GM19023 (cell line): ENCODE measurements at regions not wholly inside any gene's neighbourhood (a gene's known extent, or its start where the extent isn't known, plus 50 kb on each side); places are given as distances from the start of the nearest gene placed in this dataset.
"Not testable (repeated sequence)": the region's sequence is repeated elsewhere in the genome, so short reads cannot be mapped to it uniquely, and the experiment has no call there.

ENCODE experiments used
- ATAC-seq: cut with Tn5 transposase; IDR thresholded peaks from one replicate; pipeline ENCODE4 v1.9.1; 2021; ENCODE audit warnings: mild to moderate bottlenecking, moderate library complexity; ENCODE audit not compliant: unreplicated experiment

DNA sequence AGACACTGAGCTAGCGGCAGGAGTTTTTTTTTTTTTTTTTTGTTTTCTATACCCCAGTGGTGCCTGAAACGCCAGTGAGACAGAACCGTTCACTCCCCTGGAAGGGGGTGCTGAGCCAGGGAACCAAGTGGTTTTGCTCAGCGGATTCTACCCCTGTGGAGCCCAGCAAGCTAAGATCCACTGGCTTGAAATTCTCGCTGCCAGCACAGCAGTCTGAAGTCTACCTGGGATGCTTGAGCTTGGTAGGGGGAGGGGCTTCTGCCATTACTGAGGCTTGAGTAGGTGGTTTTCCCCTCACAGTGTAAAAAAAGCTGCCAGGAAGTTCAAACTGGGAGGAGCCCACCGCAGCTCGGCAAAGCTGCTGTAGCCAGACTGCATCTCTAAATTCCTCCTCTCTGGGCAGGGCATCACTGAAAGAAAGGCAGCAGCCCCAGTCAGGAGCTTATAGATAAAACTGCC, 173.0 kb downstream of the DMAC1 start:
- ATAC-seq: not testable (repeated sequence)

DNA sequence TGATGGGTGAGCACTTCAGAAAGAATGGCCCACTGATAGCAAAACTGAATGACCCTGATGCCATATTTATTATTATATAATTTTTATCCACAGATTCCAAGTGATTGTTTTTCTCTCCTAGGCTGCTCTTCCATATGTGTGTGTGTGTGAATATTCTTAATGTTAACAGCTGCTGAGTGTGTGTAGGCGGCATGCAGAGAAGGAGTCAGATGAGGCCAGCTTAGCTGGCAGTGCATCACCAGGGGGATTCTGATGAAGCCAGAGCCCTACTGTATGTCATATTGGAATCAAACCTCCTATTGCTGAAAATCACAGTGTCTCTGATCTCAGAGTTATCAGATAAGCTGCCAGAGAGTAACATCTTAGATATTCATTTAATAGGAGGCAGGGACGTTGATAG, 177.1 kb downstream of the DMAC1 start:
- no peak for ATAC-seq

DNA sequence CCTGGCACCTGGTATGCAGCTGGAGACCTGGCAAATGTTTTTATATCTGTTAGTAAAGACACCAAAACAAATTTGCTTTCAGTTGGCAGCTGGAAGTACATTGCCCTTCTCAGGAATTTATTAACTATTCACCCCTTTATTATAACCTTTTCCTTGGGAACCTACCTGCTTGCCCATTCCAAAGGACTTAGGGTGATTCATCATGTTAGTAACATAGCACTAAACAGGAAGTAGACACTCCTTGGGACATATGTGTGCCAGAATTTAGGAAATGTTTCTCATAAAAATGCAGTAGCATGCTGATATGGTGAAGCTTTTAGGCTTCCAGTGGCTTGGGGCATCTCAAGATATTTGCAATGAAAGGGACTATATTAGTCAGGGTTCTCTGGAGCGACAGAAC, 184.2 kb downstream of the DMAC1 start:
- ATAC-seq: no peak

DNA sequence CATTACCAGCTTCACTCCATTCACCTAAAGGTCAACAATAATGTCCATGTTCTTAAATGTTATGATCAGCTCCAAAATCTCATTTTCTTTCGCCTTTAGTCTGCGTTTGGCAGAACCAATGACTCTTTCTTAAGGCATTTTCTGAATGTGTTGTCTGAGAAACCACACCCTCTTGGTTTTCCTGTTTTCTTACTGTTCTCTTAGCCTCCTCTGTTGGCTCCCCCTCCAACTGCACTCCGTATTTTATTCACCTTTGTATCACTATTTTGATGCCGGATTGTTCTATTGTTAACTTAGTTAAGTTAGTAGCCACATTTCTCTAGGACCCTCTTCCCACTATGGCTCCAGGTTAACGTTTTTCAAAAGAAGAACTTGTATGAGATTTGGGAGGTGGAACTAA, 185.6 kb downstream of the DMAC1 start:
- no peak for ATAC-seq

DNA sequence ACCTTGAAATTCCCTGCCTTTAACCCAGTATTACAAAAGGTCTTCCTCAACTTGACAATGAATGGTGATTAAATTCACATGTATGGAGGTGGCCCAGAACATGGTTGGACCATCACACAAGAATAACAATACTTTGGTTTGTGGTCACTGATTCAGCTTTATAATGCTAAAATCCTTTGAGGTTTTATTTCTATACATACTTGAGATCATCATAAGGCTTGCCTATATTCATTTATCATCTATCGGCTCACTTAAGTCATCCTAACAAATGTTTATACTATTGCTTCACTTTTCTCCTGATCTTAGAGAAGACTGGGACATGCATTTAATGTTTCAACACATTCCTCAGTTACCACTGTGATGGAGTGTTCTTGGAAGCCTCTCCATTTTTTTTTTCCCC, 191.3 kb downstream of the DMAC1 start:
- no peak for ATAC-seq

DNA sequence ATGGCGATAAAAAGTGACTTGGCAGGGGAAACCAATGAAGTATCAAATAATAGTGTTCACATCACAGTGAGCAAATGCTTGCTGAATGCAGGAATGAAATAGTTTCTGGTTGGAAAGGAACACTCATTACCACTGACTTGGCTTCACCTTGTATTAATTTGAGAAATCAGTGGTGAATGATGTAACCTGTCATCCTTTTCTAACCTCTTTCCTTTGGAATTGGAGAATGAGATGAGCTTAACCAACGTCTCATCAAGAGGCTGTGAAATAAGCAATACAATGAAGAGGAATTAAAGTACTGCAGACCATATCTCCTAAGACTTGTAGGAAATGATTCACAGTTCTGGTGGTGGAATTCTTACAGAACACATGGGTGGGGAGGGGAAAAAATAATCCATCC, 192.2 kb downstream of the DMAC1 start:
- no peak for ATAC-seq

DNA sequence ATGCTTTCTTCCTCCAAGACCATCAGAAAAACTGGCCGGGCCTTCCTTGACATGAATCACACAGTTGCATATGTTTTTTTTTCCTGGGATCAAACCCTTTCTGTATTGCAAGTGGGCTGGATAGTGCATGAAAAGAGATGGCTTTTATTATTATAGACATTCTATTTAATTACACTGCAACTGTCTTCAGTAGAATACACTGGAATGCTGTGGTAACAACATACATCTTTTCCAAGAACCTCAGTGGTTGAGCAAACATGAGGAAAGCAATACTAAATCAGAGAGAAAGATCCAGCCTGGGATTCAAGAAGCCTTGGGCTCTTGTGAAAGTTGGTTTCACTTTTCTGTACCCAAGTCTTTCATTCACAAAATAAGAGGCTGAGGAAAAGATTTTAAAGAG, 193.0 kb downstream of the DMAC1 start:
- ATAC-seq: no peak

DNA sequence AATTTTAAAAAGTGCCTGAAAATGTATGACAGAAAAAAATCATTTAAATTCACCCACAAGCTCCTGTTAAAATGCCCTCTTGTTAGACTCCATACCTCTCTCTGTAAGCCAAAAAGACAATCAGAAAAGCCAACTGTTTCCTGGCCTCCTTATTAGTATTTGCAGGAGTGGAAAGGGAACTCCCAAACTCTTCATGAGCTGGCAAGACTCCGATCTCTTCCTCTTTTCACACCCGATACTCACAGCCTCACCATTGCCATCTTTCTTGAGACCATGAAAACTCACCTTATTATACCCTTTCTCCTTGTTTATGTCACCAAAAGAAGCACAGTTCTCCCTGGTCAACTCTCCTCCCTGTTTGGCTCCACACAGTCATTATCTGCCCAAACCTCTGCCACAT, 197.8 kb downstream of the DMAC1 start:
- no peak for ATAC-seq

DNA sequence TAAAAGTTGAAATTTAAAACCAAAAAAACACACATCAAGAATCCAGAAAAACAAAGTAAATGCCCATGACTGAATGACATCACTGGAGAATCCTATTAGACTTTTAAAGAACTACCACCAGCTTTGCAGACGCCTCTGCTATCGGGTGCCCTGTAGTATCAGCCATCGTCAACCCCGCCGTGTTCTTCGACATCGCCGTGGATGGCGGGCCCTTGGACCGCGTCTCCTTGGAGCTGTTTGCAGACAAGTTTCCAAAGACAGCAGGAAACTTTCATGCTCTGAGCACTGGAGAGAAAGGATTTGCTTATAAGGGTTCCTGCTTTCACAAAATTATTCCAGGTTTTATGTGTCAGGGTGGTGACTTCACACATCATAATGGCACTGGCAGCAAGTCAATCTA, 201.9 kb downstream of the DMAC1 start:
- ATAC-seq: no peak

DNA sequence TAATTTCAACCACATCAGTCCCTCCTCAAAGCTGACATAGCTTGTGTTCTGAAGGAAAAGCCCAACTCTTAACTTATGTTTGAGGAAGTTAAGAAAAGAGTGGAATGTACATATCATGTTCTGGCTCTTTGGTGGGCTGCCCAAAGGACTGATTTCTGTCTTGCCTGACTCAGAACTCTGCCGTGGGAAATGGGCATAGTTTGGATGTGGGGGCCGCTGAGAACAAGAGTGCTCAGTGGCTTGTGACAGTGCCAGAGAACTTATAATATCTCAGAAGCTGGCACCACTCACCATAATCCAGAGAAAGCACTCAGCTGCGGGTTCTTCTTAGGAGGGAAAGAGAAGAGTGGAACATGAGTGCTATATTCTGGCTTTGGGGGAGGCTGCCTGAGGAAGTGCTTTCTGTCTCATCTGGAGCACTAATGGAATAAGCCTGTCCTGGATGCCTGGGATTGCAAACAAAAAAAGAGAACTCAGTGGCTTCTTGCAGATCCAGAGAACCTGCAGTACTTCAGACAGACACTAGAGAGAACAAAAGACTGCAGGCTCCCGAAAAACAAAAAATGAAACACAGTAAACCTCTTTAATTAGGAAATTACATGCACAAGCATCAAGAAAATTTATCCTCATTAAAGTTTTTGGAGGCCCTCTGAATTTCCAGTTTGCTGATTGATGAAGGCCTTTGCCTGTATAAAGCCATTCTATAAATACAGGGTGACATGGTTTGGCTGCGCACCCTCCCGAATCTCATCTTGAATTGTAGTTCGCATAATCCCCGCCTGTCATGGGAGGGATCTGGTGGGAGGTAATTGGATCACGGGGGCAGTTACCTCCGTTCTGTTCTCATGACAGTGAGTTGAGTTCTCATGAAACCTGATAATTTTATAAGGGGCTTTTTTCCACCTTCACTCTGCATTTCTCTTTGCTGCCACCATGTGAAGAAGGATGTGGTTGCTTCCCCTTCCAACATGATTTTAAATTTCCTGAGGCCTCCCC, 207.0 kb downstream of the DMAC1 start:
- ATAC-seq: no peak

DNA sequence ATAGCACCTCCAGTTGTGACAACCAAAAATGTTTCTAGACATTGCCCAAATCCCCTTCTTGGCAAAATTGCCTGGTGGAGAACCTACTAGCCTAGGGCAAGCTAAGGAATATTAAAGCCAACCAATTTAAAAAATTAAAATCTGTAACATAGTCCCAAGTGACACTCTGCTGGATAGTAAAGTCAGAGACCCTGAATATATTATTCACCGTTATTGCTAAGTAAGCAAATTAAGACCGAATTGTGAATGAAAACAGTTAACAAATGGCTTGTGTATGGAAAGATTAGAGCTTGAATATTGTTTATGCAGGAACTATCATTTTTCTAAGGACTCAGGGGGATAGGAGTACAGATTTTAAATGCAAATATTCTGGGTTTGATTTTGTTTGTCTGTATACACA, 208.1 kb downstream of the DMAC1 start:
- ATAC-seq: no peak

DNA sequence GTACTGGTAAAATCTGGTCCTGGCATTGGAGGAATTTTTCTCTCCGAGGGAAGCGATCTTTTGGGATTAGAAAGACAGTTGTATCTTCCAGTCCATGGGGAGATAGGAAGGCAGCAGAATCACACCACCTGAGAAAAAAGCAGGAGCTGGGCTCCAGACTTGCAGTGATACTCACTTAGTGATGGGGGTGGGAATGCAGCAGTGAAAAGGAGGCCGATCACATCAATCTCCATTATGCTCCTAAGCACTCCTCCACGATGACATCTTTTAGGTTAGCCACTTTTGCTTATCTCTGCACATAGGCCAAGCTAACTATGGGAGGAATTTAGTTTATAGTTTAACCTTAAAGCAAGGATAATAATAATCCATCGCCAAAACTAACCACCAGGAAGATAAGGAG, 219.0 kb downstream of the DMAC1 start:
- no peak for ATAC-seq

DNA sequence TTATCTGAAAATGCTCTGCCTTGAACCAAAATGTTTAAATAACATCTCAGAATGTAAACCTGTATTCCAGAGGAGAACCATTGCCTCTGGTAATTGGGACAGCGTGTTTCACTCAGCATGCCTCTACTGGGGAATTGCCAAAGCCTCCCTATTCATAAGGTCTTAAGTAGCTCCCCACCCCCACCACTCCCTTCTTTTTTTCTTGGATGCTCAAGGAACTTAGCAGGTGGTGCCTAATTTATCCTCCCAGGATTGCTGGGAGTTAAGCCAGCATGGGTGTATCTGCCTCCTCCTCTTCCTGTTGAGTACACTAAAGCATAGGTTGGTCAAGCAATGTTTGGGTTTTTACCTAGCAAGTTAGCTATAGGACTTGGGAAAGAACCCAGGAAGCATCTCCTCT, 220.2 kb downstream of the DMAC1 start:
- no peak for ATAC-seq

DNA sequence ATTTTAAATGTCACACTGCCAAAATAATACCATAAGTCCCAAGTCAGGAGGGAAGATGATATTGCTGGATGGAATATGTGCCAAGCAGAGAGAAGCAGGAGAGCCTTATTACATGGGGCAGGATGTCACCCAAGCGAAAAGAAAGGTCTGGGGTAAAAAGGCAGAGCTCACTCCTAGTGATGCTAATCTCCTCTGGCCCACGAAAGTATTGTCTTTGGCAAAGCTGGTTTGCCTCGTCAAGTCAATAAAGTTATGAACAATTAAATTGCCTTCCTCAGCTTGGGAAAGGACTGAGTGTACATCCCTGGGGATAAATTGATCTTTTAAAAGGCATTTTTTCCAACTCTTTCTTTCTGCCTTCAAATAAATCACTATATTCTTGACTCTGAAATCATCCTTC, 220.6 kb downstream of the DMAC1 start:
- ATAC-seq: no peak

DNA sequence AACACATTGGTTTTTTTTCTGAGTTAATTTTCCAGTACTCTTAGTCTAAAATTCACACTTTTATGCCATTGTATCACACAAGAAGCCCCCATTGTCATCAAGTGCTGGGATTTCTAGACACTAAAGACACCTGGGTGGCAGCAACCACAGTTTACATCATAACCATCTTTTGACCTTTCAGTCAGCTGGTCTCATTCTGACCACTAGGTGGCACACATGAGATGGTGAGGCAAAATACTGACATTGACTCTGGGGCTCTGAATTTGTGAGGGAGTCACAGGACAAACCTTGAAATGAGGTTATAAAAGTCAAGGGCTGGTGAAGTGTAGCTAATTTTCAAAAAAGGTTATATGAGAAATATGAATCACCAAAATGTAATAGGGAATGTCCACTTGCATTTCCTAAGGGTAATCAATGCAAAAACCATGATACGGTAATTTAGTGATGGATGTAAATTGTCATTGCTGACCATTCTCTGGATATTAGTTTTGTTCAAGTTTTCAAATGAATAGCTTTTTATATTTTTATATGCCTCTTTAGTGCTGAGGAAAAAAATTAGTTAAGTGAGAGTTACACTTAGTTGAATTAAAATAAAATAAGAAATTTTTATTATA, 229.4 kb downstream of the DMAC1 start:
- peak; percentile 97 for ATAC-seq

DNA sequence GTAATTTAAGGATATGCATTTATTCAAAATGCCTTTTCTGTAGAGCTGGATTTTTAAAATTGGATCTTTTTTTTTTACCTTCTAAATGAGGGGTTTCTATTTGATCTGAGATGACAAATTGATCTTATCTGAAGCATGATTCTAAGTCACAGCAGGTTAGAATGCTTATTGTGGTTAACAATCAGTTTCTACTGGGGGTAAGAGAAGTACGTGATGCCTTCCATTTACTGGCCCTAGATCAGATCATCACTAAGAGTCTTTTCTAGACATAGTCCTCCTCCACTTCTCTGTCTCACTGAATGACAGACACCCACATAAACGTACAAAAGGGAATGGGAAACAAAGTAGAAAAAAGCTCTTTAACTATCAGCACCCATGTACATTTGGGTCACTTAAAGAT, 231.9 kb downstream of the DMAC1 start:
- no peak for ATAC-seq

DNA sequence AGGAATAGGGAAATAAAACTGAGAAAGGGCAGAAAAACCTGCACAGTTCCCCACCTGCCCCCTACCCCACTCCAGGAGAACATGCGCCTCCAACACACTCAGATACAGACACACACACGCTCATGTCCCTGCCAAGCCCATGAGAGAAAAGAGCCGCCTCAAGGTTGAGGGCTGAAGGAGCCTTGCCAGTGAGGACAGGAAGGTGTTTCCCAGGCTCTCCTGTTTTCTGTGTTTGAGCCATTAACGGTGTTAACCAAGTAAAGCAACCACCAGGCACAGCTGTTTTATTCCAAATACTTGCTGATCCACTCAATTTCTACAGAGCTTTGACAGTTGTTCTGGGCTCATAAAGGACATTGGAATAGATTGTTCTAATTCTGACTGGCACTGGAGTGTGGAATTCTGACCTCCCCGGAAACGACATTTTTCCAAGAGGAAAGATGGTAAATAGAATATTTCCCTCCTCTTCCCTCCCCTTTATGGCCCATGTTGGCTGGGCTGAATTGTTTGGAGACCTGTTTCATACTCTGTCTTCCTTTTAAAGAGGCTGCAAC, 238.0 kb downstream of the DMAC1 start:
- ATAC-seq: no peak

DNA sequence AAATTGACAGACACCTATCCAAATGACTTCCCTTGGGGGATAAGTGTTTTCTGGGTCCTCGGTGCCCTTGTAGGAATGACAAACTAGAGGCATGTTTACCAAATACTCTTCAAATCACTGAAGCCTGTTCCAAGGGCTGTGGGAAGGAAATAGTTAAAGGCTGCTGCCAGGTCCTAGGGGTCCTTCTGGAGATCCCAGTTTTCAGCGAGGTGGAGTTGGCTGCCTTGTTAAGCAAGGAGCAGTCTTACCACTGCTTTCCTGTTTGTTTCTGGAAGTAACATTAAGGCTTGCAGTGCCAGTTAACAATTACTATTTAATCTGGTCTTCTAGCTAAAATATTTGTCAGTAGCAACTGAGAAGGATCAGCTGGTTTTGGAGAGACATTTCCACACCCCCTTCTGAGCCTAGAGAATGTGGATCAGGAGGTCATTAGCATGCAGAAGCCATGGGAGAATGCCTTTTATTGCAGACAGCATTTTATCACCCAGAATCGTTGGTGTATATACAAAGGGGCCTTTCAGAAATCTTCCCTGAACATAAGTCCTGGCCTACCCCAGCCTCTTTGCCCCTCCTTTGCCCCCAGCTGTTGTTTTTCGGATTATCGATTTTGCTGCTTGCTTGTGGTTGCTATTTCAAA, 238.8 kb downstream of the DMAC1 start:
- ATAC-seq: no peak

DNA sequence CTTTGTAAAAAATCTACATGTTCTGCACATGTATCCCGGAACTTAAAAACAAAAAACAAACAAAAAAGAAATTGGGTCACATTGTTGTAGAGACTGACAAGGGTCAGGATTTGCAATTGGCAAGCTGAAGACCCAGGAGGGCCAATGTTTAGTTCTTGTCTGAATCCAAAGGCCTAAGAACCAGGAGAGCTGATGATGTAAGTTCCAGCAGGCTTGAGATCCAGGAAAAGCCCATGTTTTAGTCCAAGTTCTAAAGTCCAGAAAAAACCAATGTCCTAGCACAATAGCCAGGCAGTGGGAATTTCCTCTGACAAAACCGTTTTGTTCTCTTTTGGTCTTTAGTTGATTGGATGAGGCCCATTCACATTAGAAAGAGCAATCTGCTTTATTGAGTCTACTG, 244.9 kb downstream of the DMAC1 start:
- no peak for ATAC-seq

DNA sequence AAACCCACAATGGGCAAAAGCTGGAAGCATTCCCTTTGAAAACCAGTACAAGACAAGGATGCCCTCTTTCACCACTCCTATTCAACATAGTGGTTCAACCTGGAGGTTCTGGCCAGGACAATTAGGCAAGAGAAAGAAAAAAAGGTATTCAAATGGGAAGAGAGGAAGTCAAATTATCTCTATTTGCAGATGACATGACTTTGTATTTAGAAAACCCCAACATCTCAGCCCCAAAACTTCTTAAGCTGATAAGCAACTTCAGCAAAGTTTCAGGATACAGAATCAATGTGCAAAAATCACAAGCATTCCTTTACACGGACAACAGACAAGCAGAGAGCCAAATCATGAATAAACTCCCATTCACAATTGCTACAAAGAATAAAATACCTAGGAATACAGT, 246.9 kb downstream of the DMAC1 start:
- ATAC-seq: not testable (repeated sequence)

DNA sequence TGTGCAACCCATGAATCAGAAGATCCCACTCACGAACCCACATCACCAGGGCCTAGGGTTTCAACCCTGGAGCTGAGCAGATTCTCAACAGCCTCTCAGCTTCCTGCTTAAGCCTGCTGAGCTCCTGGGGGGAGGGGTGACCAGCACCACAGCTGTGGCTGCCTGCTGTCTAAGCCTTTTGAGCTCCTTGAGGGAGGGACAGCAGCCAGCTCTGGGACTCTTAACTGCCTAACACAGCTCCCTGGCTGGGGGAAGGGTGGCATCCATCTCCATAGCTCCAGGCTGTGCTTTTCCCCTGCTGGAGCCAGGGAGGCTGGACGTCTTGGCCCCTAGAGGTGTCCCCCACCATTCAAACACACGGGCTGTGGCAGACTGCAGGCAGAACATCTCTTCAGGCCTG, 250.3 kb downstream of the DMAC1 start:
- no peak for ATAC-seq

DNA sequence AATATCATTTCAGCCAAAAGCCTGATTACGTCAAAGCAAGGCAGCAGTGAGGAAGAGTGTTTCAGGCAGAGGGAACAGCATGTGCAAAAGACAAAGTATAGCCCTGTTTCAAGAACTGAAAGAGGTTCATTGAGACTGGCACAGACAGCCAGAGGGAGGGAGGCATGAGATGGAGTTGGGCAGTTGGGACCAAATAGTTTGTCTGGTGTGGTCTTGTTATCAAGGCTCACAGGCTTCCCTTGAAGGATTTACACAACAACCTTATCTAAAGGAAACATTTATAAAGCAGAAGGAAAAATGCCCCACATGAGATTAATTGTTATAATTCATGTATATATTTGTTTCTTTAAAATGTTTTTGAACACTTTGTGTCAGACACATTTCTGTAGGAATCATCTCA, 253.3 kb downstream of the DMAC1 start:
- no peak for ATAC-seq
